Glomerular visceral epithelial cell (primary cell): ENCODE measurements at regions not wholly inside any gene's neighbourhood (a gene's known extent, or its start where the extent isn't known, plus 50 kb on each side); places are given as distances from the start of the nearest gene placed in this dataset.

Experiments used
- DNase-seq: peaks from one replicate; pipeline ENCODE4 v3.0.0-alpha.2; 2016; ENCODE audit errors: extremely low spot score

DNA sequence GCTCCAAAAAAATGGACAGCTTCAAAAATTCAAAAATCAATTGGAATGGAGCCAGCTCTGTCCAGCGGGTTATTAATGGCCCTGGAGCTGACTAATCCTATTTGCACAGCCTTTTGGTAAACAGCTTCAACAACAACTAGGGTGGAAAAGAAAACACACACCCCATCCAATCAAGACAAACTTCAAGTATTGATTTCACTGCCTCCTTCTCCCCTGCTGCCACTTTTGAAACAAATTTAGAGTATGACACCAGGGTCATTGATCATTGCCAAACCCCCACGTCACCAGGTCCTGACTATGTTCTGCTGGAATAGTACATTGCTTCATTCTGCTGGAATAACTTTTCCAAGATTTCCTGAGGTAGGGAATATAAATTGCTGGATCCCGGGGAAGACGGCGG lies 56.8 kb upstream of the GTF3A start:
- no peak for DNase-seq

DNA sequence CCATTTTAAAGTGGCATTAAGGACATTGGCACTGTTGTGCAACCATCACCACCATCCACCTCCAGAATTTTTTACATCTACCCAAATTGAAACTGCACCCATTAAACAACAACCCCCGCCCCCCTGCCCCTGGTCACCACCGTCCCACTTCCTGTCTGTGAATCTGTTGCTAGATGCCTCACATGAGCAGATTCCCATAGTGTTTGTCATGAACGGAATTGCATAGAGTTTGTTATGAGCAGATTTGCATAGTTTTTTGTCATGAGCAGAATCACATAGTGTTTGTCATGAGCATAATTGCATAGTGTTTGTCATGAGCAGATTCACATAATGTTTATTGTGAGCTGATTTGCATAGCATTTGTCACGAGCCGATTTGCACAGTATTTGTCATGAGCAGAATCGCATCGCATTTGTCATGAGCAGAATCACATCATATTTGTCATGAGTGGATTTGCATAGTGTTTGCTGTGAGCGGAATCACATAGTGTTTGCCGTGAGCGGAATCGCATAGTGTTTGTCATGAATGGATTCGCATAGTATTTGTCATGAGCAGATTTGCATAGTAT lies 54.0 kb upstream of the GTF3A start:
- DNase-seq = no peak

DNA sequence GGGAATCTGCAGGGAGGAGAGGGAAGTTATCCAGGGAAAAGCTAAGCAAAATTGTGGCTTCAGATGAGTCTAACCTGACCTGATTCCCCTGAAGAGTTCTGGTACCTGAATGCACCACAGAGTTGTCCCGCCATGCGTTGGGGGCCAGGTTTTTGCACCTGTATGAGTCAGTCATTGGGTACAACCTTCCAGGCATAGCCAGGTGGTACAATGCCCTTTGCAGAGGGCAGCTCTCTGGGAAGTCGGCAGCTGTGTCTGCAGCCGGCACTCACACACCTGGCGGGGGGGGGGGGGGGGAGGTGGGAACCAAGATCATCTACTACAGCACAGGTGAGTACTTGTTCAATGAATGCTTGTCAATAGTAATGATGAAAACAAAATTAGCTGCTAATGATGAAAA lies 52.5 kb upstream of the GTF3A start:
- no peak for DNase-seq

DNA sequence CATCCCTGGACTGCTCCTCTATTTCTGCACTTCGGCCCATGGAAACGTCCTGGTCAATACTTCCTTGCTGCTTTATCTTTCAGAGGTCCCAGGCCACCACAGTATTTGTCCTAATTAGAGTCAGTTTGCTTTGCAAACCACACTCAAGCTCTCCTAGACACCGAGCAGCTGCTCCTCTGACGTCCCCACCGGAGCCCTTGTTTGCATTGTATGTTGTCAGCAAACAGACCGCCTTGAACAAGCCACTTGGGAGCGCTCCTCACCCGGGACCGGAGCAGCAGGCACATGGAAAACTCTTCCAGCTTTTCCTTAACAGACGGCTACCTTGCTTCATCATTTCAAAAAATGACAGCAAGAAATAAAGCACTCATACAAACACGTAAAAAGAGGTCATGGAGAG lies 51.5 kb upstream of the GTF3A start:
- no peak for DNase-seq

DNA sequence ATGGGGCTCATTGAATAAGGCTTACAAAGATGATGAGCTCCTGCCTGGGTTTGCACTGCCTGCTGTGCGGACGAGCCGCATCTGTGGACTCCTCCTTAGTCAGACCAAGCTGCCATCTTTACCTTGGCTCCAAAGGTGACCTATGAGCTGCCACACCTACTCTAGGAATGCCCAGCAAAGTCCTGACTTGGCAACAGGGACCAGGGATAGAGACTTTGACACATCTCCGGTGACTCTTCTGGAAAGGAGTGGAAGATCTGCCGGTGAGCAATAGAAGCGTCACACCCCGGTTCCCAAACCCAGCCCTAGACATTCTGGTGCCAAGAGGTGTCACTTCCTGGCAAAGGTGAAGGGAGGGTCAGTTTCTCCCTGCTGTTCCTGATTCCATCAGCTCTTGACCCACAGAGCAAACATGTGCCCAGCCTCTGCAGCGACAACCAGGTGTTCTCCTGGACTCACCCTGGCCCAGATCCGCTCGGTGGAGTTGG lies 50.2 kb upstream of the GTF3A start:
- DNase-seq = no peak
